DND-41 (cell line): ENCODE measurements at regions not wholly inside any gene's neighbourhood (a gene's known extent, or its start where the extent isn't known, plus 50 kb on each side); places are given as distances from the start of the nearest gene placed in this dataset.

Source experiments
- CTCF ChIP-seq: IDR thresholded peaks from 2 replicates; pipeline ENCODE4 v1.5.1; 2012; ENCODE audit warnings: borderline replicate concordance, low read length, moderate library complexity, mild to moderate bottlenecking; ENCODE audit not compliant: poor library complexity, severe bottlenecking; ENCODE audit errors: extremely low read depth
- EZH2 ChIP-seq: IDR thresholded peaks from 3 replicates; pipeline ENCODE4 v1.6.1; 2012; ENCODE audit warnings: borderline replicate concordance, low read depth, mild to moderate bottlenecking, moderate library complexity, low read length, inconsistent platforms; ENCODE audit not compliant: severe bottlenecking

- no peak for TF ChIP-seq CTCF
- TF ChIP-seq EZH2, result no peak
Observed at GRCh38 chr4:83923341-83923740, 387.4 kb downstream of the GPAT3 start.
